ENCODE measurements at regions not wholly inside any gene's neighbourhood (a gene's known extent, or its start where the extent isn't known, plus 50 kb on each side); places are given as distances from the start of the nearest gene placed in this dataset.

DNA sequence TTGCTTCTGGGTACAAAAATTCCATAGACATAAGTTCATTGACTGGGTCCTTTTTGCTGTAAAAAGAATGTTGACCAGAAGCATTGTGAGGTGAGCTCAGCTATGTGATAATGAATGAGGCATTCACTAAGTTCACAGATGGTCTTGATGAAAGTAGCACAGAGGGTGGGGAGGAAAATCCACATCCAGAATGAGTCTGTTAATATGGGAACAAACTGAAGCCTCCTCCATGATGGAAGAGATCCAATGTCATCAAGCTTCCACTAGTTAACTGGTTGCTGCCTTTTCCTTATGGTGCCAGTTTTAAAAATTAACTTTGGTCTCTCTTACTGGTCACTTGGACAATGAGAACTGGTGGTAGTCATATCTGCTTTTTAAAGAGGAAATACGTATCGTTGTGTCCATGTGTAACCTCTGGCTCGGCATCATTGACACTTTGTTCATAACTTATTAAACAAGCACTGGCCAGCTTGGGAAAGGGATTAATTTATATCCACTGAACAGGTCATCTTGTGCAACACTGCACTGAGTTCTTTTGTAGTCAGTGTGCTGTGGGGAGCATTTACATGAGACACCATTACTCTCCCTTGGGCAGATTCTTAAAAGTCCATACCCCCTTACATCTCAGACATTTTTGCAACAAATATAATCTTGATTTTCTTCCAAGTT, 88.6 kb downstream of the ADAMTS1 start:
- TF ChIP-seq GATA3 (IDR thresholded peaks at IDR 0.05; ENCODE audit: low read depth, low read length) (no peak), GATA2 (IDR thresholded peaks at IDR 0.05; ENCODE audit: low read depth, low read length) (no peak)

DNA sequence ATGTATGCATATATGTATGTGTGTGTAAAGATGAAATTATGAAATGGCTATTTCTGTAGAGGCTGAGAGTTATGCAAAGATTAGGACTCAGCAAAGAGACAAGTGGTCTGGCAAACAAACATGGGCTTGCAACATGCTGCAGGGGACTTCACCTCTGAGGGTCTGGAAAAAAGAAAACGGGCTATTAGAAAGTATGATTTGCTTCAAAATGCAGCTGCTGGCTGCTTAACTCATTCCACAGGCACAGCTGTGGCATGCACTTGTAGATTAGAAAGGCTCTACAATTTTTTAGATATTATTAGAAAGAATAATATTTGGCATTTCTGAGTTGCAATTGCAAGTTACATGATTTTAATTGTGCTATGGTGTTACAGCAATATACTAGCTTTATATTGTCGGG, 90.4 kb downstream of the ADAMTS1 start:
- TF ChIP-seq GATA2 (IDR thresholded peaks at IDR 0.05; ENCODE audit: low read depth, low read length): no peak
- no peak for TF ChIP-seq GATA3 (IDR thresholded peaks at IDR 0.05; ENCODE audit: low read depth, low read length)

DNA sequence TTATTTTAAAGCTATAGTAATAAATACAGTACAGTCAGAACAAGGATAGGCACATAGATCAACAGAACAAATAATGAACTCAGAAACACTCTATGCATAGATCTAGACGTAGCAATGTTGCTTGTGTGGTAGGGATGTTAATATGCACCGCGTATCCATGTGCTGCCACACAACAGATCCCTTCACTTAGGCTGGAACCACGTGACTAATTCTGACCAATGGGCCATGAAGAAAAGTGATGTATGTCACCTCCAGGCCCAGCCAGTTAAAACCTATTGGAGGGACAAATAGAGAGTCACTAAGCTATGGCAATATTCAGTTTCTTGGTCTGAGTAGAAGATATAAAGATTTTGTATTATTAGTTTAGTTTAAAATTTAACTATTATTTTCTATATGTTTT, 91.4 kb downstream of the ADAMTS1 start:
- TF ChIP-seq GATA2 (IDR thresholded peaks at IDR 0.05; ENCODE audit: low read depth, low read length) (no peak), GATA3 (IDR thresholded peaks at IDR 0.05; ENCODE audit: low read depth, low read length) (no peak)

DNA sequence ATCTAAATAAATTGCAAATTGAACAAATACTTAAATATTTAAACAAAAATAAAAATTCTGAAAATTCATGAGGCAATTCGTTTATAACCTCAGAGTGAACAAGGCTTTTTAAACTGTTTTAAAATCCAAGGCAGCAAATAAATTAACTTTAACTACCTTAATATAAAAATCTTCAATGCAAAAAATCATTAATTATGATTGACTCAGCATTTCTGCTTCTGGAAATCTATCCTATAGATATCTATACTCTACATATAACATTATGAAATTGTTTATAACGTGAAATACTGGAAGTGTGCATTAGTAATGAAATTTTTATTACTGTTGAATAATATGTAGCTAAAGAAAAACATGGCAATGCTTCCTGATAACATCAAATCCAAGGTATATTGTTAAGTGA, 92.4 kb downstream of the ADAMTS1 start:
- TF ChIP-seq GATA3 (IDR thresholded peaks at IDR 0.05; ENCODE audit: low read depth, low read length) (no peak), GATA2 (IDR thresholded peaks at IDR 0.05; ENCODE audit: low read depth, low read length) (no peak)

DNA sequence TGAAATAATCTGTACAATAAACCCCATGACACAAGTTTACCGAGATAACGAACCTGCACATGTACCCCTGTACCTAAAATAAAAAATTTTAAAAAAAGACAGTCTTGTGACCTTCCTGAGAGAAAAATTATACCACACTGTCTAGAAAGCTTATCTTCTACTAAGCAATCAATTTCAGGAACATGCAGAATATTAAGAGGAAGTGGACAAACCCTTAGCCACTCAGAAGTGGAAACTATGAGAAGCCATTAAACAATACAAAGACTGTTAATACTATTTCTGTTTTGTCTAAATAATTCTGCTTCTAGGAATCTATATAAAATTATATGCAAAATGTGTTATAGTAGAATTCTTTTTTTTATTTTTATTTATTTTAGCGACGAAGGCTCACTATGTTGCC, 93.9 kb downstream of the ADAMTS1 start:
- TF ChIP-seq GATA2 (IDR thresholded peaks at IDR 0.05; ENCODE audit: low read depth, low read length) (no peak), GATA3 (IDR thresholded peaks at IDR 0.05; ENCODE audit: low read depth, low read length) (no peak)

DNA sequence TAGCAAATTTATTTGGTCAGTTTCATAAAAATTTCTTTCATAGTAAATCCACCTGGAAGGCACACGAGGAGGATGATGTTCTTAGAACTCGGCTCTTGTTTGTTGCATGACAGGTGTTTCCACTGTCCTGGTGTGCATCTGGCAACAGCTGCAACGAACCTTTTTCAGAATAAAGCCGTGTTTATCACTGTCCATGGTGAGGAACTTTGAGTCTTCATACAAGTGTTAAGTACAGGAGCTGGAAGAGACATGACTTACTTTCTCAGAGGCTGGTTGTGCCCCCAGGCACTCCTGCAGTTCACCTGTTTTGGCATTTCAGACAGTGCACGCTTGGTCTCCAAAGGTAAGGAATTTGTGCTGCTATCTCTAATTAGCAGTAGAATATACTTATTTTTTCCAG, 97.1 kb downstream of the ADAMTS1 start:
- TF ChIP-seq GATA3 (IDR thresholded peaks at IDR 0.05; ENCODE audit: low read depth, low read length) (no peak), GATA2 (IDR thresholded peaks at IDR 0.05; ENCODE audit: low read depth, low read length) (no peak)

DNA sequence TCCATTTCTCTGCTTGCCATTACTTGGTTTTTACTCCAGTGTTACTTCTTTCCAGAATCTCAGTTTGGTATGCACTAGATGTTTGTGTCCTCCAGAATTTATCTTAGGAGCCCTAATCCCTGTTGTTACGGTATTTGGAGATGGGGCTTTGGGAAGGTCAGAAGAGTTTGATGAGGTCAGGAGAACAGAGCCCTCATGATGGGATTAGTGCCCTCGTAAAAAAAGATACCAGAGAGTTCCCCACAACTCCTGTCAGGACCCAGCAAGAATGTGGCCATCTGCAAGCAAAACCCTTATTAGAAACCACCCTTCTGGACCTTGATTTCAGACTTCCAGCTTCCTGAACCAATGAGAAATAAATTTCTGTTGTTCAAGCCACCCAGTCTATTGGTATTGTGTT, 98.0 kb downstream of the ADAMTS1 start:
- TF ChIP-seq GATA2 (IDR thresholded peaks at IDR 0.05; ENCODE audit: low read depth, low read length) (no peak), GATA3 (IDR thresholded peaks at IDR 0.05; ENCODE audit: low read depth, low read length) (no peak)

DNA sequence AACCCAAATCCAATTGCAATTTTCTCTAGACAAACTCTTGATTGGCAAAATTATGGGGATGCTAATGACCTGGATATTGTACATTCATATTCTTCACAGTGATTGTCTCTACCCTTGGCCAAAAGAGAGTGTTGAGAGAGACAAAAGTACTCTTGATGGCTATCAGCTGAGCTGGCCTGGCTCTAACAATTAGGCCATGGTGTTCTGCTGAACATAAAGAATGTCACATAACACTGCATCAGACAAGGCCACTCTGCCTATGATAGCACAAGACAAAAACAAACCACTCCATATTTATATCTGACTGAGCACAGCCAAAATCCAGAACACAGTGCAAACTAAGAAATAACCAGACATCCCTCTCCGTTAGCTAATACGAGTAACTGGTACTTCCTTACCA, 101.7 kb downstream of the ADAMTS1 start:
- TF ChIP-seq GATA3 (IDR thresholded peaks at IDR 0.05; ENCODE audit: low read depth, low read length) (peak; percentile 63), GATA2 (IDR thresholded peaks at IDR 0.05; ENCODE audit: low read depth, low read length) (peak; percentile 78)

DNA sequence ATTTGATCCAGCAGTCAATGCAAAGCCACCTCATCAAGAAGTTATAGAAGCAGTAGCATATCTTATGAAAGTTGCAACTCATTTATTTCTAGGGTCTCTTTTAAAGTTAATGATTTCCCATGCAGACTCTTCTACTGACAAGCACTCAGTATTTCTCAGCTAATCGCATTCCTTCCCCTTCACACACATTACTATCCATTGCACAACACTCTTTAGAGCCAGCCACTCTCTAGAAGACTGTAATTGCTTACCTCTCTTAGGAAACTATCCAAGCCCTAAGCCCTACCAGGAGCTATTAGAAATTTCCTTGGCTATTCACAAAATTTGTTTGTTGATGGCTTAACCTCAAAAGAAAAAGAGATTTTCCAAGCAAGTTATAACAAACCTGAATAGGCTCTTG, 106.0 kb downstream of the ADAMTS1 start:
- TF ChIP-seq GATA3 (IDR thresholded peaks at IDR 0.05; ENCODE audit: low read depth, low read length): no peak
- no peak for TF ChIP-seq GATA2 (IDR thresholded peaks at IDR 0.05; ENCODE audit: low read depth, low read length)

DNA sequence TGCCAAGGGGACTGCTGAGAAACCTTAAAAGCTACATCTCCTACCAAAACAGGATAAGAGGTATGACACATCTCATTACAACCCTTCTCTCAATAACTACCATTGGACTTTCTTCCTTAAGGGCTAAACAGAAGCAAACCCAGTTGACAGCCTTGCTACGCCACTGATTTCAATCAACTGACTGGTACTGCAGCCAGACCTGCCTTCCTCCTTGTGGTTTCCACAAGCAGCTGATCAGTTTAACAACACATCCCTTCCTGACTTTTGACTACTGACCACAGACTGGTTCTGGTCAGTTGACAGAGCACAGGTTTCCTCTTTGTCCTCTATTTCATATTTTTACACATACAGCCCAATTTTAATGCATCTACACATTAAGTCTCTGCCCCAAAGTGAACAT, 108.8 kb downstream of the ADAMTS1 start:
- TF ChIP-seq GATA2 (IDR thresholded peaks at IDR 0.05; ENCODE audit: low read depth, low read length): no peak
- TF ChIP-seq GATA3 (IDR thresholded peaks at IDR 0.05; ENCODE audit: low read depth, low read length): no peak

DNA sequence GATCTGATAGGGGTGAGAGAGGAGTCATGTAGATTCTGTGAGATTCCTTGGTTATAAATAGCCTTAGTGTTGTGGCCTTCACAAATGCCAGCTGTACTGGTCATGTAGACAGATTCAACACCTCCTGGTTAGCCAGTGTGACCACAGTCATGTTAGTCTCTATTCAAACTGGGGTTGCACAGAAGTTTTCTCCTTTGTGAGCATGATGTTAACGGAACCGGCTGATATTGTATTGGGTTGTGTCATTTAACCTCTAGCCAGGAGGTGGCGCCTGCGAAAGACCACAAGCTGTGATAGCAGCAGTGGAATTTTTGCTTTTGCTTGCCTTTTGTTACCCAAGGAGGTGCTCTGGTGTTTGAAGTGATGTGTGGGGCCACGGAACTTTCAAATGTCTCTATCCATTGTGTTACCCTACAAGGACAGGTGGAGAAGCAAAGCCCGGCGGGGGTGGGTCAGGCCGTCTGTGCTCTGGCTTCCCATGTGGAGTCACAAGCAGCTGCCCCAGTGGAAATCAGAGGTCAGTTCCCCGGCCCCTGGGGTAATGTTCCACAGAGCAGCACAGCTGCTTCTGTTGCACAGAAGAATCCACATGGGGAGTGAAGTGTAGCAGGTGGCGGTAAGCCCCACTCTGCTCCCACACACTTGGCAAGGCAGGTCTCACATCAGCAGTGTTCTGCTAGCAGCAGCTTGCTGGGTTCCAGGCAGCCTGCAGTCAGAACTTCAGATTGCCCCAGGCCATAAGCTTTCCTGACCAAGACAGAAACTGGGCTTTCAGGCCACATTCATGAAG, 112.6 kb downstream of the ADAMTS1 start:
- TF ChIP-seq GATA3 (IDR thresholded peaks at IDR 0.05; ENCODE audit: low read depth, low read length) (no peak), GATA2 (IDR thresholded peaks at IDR 0.05; ENCODE audit: low read depth, low read length) (no peak)

DNA sequence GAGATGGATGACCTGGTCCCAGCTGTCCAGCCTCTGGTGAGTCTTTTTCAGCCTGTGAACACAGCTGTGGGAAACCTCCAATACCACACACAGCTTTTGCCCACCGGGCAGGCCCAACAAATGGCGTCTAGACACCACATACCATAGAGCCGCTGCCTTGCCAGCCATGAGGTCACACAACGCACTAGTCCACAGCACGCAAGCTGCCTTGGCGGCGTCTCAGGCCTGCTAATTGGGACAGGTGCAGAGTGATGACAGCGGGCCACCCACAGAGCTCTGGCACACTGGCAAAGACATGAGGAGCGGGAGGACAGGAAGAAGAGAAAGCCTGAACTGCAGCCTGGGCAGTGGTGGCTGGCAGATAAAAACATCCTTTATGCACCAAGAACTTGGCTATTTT, 125.5 kb downstream of the ADAMTS1 start:
- TF ChIP-seq GATA3 (IDR thresholded peaks at IDR 0.05; ENCODE audit: low read depth, low read length): no peak
- no peak for TF ChIP-seq GATA2 (IDR thresholded peaks at IDR 0.05; ENCODE audit: low read depth, low read length)

DNA sequence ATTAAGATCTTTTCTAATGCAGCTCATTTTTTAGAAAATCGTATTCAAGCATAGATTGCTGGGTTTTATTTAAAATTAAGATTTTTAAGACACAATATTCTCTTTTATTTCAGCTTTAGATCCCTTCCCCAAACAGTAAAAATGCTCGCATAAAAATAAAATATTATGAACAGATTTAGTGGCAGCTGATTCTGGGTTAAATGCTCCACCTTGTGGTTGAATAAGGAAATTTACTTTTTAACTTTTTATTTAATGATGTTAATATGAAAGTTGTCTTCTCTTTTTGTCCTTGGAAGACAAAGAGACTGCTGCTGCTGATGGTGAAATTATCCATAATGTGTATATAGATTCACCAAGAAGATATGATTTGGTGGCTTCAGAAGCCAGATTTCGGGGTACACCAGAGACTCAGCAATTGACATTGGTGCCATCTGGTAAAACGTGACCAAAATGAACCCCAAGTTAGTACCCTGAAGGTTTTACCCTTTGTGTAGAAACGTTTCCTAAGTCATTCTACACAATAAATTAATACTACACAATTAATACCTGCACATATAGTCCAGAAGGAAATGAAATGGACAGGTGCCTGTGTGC, 128.0 kb downstream of the ADAMTS1 start:
- TF ChIP-seq GATA3 (IDR thresholded peaks at IDR 0.05; ENCODE audit: low read depth, low read length) (no peak), GATA2 (IDR thresholded peaks at IDR 0.05; ENCODE audit: low read depth, low read length) (no peak)

DNA sequence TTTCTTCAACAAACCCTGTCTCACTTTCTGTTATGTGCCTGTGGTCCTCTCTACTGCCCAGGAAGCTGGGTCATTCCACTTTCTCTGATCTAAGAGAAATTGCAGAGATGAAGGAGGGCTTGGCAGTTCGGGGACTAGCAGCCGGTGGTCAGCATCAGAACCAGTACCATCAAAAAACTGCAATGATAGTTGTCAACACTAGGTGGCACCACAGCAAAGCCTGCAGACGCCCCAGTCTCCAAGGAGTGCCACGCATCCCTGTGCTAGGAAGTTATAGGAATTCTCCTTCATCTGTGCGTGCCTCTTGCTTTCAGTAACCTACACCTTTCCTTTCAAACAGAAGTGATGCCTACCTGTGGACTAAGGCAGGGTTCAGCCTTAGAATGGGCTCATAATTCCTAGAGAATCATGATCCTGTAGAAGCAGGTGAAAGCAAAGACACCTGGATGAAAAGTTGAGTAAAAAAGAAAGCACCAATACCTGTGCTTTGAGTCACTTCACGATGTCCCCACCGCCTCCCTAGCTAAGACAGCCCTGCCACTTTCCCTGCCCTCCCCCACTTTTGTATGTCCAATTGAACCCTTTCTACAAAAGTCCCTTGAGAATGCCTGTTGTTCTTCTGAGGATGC, 129.2 kb downstream of the ADAMTS1 start:
- TF ChIP-seq GATA2 (IDR thresholded peaks at IDR 0.05; ENCODE audit: low read depth, low read length) (no peak), GATA3 (IDR thresholded peaks at IDR 0.05; ENCODE audit: low read depth, low read length) (no peak)
